GM12878 (cell line): ENCODE measurements at regions not wholly inside any gene's neighbourhood (a gene's known extent, or its start where the extent isn't known, plus 50 kb on each side); places are given as distances from the start of the nearest gene placed in this dataset.

ENCODE experiments used
- HDGF ChIP-seq: fragments of 450-650 bp; IDR thresholded peaks from 2 replicates; pipeline ENCODE4 v1.6.1; 2016; ENCODE audit warnings: antibody characterized with exemption
- JUND ChIP-seq: IDR thresholded peaks from 2 replicates; pipeline ENCODE4 v1.6.1; 2012; ENCODE audit warnings: low read depth, mild to moderate bottlenecking, low read length, improper control_type of control experiment, moderate library complexity
- NFIC ChIP-seq: IDR thresholded peaks from 2 replicates; pipeline ENCODE4 v1.6.1; 2012; ENCODE audit warnings: low read depth, mild to moderate bottlenecking, inconsistent platforms, low read length, moderate library complexity
- NFYB ChIP-seq: IDR thresholded peaks from 2 replicates; pipeline ENCODE4 v1.6.1; 2011; ENCODE audit warnings: low read depth, mild to moderate bottlenecking, low read length, improper control_type of control experiment, moderate library complexity; ENCODE audit not compliant: insufficient read depth
- NR2C2 ChIP-seq: IDR thresholded peaks from 2 replicates; pipeline ENCODE4 v1.6.1; 2011; ENCODE audit warnings: borderline replicate concordance, low read depth; ENCODE audit not compliant: control insufficient read depth, insufficient read length
- POLR2A ChIP-seq: IDR thresholded peaks from 2 replicates; pipeline ENCODE4 v1.6.1; 2011; ENCODE audit warnings: low read depth, mild to moderate bottlenecking, low read length
- POU2F2 ChIP-seq: IDR thresholded peaks from 3 replicates; pipeline ENCODE4 v1.6.1; 2011; ENCODE audit warnings: low read depth, mild to moderate bottlenecking, low read length, borderline replicate concordance
- RUNX3 ChIP-seq: IDR thresholded peaks from 2 replicates; pipeline ENCODE4 v1.6.1; 2012; ENCODE audit warnings: low read length, inconsistent platforms
- SIX5 ChIP-seq: IDR thresholded peaks from 2 replicates; pipeline ENCODE4 v1.6.1; 2011; ENCODE audit warnings: mild to moderate bottlenecking, low read depth, low read length, moderate library complexity; ENCODE audit not compliant: severe bottlenecking
- SMC3 ChIP-seq: IDR thresholded peaks from 2 replicates; pipeline ENCODE4 v1.6.1; 2011; ENCODE audit warnings: low read length, improper control_type of control experiment, borderline replicate concordance
- ZNF207 ChIP-seq: fragments of 450-650 bp; IDR thresholded peaks from 2 replicates; pipeline ENCODE4 v1.6.1; 2014; ENCODE audit warnings: antibody characterized with exemption, mild to moderate bottlenecking, borderline replicate concordance
- TF ChIP-seq, protein P1 (sequence below), 3 experiments: IDR thresholded peaks in 2 of 3; conservative IDR thresholded peaks in 1 of 3; 2 replicates each; pipeline ENCODE4 v1.5.1; 2011; ENCODE audit warnings: low read depth in 3 of 3, low read length in 3 of 3, mild to moderate bottlenecking in 3 of 3, control low read depth in 2 of 3, moderate library complexity in 2 of 3, inconsistent platforms in 1 of 3, mixed read lengths in 1 of 3; ENCODE audit not compliant: control insufficient read depth in 2 of 3, insufficient read depth in 1 of 3; ENCODE audit errors: extremely low read depth in 1 of 3
- TF ChIP-seq, protein P2 (sequence below): IDR thresholded peaks from 2 replicates; pipeline ENCODE4 v1.6.1; 2012; ENCODE audit warnings: low read depth, low read length, improper control_type of control experiment

DNA sequence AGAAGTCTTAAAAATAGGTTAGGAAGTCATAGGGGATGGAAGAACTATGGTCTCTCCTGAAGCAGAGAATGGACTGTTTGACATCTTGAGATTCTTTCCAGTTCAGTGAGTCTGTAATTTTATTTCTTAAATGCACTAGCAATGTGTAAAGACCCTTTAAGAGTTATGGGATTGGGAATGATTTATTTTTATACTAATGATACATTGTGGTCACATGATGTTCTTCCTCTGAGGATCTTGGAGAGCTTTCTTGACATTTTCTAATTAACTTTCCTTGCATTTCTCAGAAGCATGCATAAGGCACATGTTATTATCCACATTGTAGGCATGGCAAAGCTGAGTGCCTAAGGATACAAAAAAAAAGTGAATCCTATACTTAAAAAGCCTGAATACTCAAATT, 507.6 kb upstream of the NRSN1 start:
- TF ChIP-seq SMC3, result no peak
- TF ChIP-seq NFYB, result no peak
- TF ChIP-seq ZNF207, result no peak
- no peak for TF ChIP-seq POU2F2
- TF ChIP-seq, protein P1, sequence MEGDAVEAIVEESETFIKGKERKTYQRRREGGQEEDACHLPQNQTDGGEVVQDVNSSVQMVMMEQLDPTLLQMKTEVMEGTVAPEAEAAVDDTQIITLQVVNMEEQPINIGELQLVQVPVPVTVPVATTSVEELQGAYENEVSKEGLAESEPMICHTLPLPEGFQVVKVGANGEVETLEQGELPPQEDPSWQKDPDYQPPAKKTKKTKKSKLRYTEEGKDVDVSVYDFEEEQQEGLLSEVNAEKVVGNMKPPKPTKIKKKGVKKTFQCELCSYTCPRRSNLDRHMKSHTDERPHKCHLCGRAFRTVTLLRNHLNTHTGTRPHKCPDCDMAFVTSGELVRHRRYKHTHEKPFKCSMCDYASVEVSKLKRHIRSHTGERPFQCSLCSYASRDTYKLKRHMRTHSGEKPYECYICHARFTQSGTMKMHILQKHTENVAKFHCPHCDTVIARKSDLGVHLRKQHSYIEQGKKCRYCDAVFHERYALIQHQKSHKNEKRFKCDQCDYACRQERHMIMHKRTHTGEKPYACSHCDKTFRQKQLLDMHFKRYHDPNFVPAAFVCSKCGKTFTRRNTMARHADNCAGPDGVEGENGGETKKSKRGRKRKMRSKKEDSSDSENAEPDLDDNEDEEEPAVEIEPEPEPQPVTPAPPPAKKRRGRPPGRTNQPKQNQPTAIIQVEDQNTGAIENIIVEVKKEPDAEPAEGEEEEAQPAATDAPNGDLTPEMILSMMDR (IDR thresholded peaks at IDR 0.05 in 2 of 3, conservative IDR thresholded peaks at IDR 0.05 in 1 of 3; ENCODE audit: control insufficient read depth in 2 of 3, extremely low read depth in 1 of 3, insufficient read depth in 1 of 3, low read depth in 3 of 3, low read length in 3 of 3), result no peak
- TF ChIP-seq SIX5, result no peak
- no peak for TF ChIP-seq NR2C2
- TF ChIP-seq RUNX3, result no peak
- TF ChIP-seq, protein P2, sequence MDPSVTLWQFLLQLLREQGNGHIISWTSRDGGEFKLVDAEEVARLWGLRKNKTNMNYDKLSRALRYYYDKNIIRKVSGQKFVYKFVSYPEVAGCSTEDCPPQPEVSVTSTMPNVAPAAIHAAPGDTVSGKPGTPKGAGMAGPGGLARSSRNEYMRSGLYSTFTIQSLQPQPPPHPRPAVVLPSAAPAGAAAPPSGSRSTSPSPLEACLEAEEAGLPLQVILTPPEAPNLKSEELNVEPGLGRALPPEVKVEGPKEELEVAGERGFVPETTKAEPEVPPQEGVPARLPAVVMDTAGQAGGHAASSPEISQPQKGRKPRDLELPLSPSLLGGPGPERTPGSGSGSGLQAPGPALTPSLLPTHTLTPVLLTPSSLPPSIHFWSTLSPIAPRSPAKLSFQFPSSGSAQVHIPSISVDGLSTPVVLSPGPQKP, result no peak
- no peak for TF ChIP-seq JUND
- no peak for TF ChIP-seq NFIC
- no peak for TF ChIP-seq POLR2A
- TF ChIP-seq HDGF, result no peak
